Tibial artery (tissue), 4 donors: ENCODE measurements at regions not wholly inside any gene's neighbourhood (a gene's known extent, or its start where the extent isn't known, plus 50 kb on each side); places are given as distances from the start of the nearest gene placed in this dataset.

Experiments
- DNase-seq, 2 donors: peaks; one replicate each; pipeline ENCODE4 v3.0.0-alpha.2; 2019
- H3K27ac ChIP-seq, 2 donors: fragments of 200-600 bp; sonication (generic) in 1 of 2; 1 replicate in 1 of 2; 2 replicates in 1 of 2; pipeline ENCODE4 v1.5.1; 2018 to 2019; ENCODE audit warnings: mild to moderate bottlenecking in 1 of 2
- H3K27me3 ChIP-seq, 2 donors: fragments of 200-600 bp; sonication (generic) in 1 of 2; one replicate each; pipeline versions ENCODE4 v1.5.1 to v1.6.0; 2016 to 2019
- H3K36me3 ChIP-seq, 3 donors: fragments of 200-600 bp; sonication (generic) in 2 of 3; one replicate each; pipeline ENCODE4 v1.5.1; 2016 to 2019; ENCODE audit warnings: mild to moderate bottlenecking in 2 of 3
- H3K4me1 ChIP-seq, 4 donors: fragments of 200-600 bp; sonication (generic) in 2 of 4; 1 replicate in 3 of 4; 2 replicates in 1 of 4; pipeline ENCODE4 v1.5.1; 2016 to 2019
- H3K4me3 ChIP-seq, 2 donors: fragments of 200-600 bp; sonication (generic) in 1 of 2; 1 replicate in 1 of 2; 2 replicates in 1 of 2; pipeline ENCODE4 v1.5.1; 2018 to 2019; ENCODE audit warnings: mild to moderate bottlenecking in 2 of 2
- H3K9me3 ChIP-seq, 3 donors: fragments of 200-600 bp; sonication (generic) in 1 of 3; one replicate each; pipeline ENCODE4 v1.5.1; 2016 to 2019
- CTCF ChIP-seq, 2 experiments: fragments of 200-600 bp in 1 of 2; fragments of 450-650 bp in 1 of 2; IDR thresholded peaks; one replicate each; pipeline ENCODE4 v1.5.1; 2017 to 2019; ENCODE audit warnings: antibody characterized with exemption in 2 of 2, mild to moderate bottlenecking in 1 of 2, moderate library complexity in 1 of 2
- intact Hi-C: fragments of 100-400 bp; cut with DNase I; formaldehyde crosslinking; loops from one replicate; pipeline ENCODE4 v1.15.0; 2023; ENCODE audit warnings: low total_unique reads

- no peak for DNase-seq
- Histone ChIP-seq H3K27ac (peak overlapping the region in 1 of 2 donors; percentile 51), H3K27me3 (no peaks in the 10 kb centered on the region), H3K4me3 (no peak overlapping the region), H3K36me3 (no peaks in the 10 kb centered on the region), H3K9me3 (no peaks in the 10 kb centered on the region), H3K4me1 (peaks cover 0 to 84% (median 35%) of the 10 kb centered on the region in 4 donors)
- intact Hi-C loops = no loop called here
- TF ChIP-seq CTCF (IDR thresholded peaks at IDR 0.05) = no peak
These were observed 63.1 kb downstream of the NIBAN1 start for GRCh38 chr1:184911103-184911745.

GRCh38 chr1:184910691-184911091, 63.6 kb downstream of the NIBAN1 start:
- no peaks in the 10 kb centered on the region for H3K27me3 ChIP-seq
- no peaks in the 10 kb centered on the region for H3K36me3 ChIP-seq
- intact Hi-C loops = no loop called here
- no peak overlapping the region for H3K4me3 ChIP-seq
- H3K9me3 ChIP-seq = no peaks in the 10 kb centered on the region
- peak; percentile 89 to 92 for DNase-seq
- TF ChIP-seq CTCF (IDR thresholded peaks at IDR 0.05) = no peak
- H3K4me1 ChIP-seq = peaks cover 0 to 84% (median 37%) of the 10 kb centered on the region in 4 donors
- H3K27ac ChIP-seq = peak overlapping the region; percentile 48 to 51

GRCh38 chr1:184910005-184910404, 64.3 kb downstream of the NIBAN1 start:
- TF ChIP-seq CTCF (IDR thresholded peaks at IDR 0.05) = no peak
- peak overlapping the region; percentile 48 to 51 for H3K27ac ChIP-seq
- H3K9me3 ChIP-seq = no peaks in the 10 kb centered on the region
- H3K4me1 ChIP-seq = peaks cover 0 to 84% (median 40%) of the 10 kb centered on the region in 4 donors
- intact Hi-C loops = no loop called here
- no peak for DNase-seq
- H3K4me3 ChIP-seq = no peak overlapping the region
- H3K36me3 ChIP-seq = no peaks in the 10 kb centered on the region
- H3K27me3 ChIP-seq = no peaks in the 10 kb centered on the region

GRCh38 chr1:184909019-184909418, 65.3 kb downstream of the NIBAN1 start:
- Histone ChIP-seq H3K27me3 (no peaks in the 10 kb centered on the region), H3K27ac (peak overlapping the region; percentile 46 to 51), H3K4me1 (peaks cover 0 to 83% (median 38%) of the 10 kb centered on the region in 4 donors), H3K36me3 (no peaks in the 10 kb centered on the region), H3K9me3 (no peaks in the 10 kb centered on the region), H3K4me3 (no peak overlapping the region)
- intact Hi-C loops = no loop called here
- no peak for DNase-seq
- no peak for TF ChIP-seq CTCF (IDR thresholded peaks at IDR 0.05)

GRCh38 chr1:184908506-184908905, 65.8 kb downstream of the NIBAN1 start:
- intact Hi-C loops = no loop called here
- Histone ChIP-seq H3K4me1 (peaks cover 0 to 83% (median 37%) of the 10 kb centered on the region in 4 donors), H3K9me3 (no peaks in the 10 kb centered on the region), H3K27ac (peak overlapping the region; percentile 46 to 51), H3K27me3 (no peaks in the 10 kb centered on the region), H3K36me3 (no peaks in the 10 kb centered on the region), H3K4me3 (no peak overlapping the region)
- no peak for TF ChIP-seq CTCF (IDR thresholded peaks at IDR 0.05)
- DNase-seq = no peak
